ENCODE measurements at regions not wholly inside any gene's neighbourhood (a gene's known extent, or its start where the extent isn't known, plus 50 kb on each side); places are given as distances from the start of the nearest gene placed in this dataset.

DNA sequence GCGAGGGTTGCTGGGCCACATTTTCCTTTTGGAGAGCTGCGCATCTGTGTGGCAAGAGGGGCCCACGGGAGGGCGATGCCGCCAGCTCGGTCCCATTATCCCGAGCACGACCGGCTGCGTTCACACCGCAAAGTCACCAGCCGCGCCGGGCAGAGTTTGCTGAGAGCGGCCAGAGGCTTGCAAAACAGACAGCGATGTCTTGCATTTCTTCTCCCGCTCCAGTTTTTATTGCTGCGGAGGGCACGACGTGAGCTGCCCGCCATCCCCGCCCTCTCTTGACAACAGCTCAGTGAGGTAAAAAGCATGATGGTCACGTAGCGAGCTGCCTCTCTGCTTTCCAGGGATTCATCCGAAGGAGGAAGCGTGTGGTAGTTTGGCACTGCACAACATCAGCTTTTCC lies 102.1 kb upstream of the TENM3 start:
- no peak overlapping the region for H4K8ac ChIP-seq (ENCODE audit: low read depth, low read length)
- WGBS, 2 donors (ENCODE audit: extremely low coverage in 2 of 2, insufficient read length in 2 of 2, insufficient replicate concordance in 1 of 2) = no CpG with 5 or more reads among the region's 26 CpGs
- H2AK5ac ChIP-seq (ENCODE audit: low read depth, low read length) = no peak overlapping the region
- no peak overlapping the region for H3K23ac ChIP-seq (ENCODE audit: low read depth, low read length, poor library complexity)
- H2BK12ac ChIP-seq (ENCODE audit: low read length) = no peak overlapping the region
- peaks cover 0 to 12% (median 0%) of the 10 kb centered on the region in 3 experiments for H3K27me3 ChIP-seq (ENCODE audit: control insufficient read depth in 3 of 3, insufficient read depth in 3 of 3, low read depth in 1 of 3, low read length in 3 of 3)
- H3K14ac ChIP-seq (ENCODE audit: low read length) = no peak overlapping the region
- H3K36me3 ChIP-seq (replicated peaks in 1 of 2; ENCODE audit: control insufficient read depth in 2 of 2, insufficient read depth in 2 of 2, low read length in 2 of 2) = peaks cover 0 to 12% of the 10 kb centered on the region in 2 donors
- peak; percentile 21 for DNase-seq (ENCODE audit: low spot score)
- H3K9ac ChIP-seq (ENCODE audit: low read depth, low read length, poor library complexity) = peak overlapping the region; percentile 68
- H2BK120ac ChIP-seq (ENCODE audit: low read depth, low read length) = no peak overlapping the region
- H4K91ac ChIP-seq (ENCODE audit: low read depth, low read length, poor library complexity) = no peak overlapping the region
- peaks cover 0 to 15% of the 10 kb centered on the region in 2 donors for H3K9me3 ChIP-seq (replicated peaks in 1 of 2; ENCODE audit: control insufficient read depth in 2 of 2, insufficient read depth in 1 of 2, low read depth in 1 of 2, low read length in 2 of 2)
- no peak overlapping the region for H2BK5ac ChIP-seq (ENCODE audit: low read length)
- H3K27ac ChIP-seq (replicated peaks; ENCODE audit: low read length) = no peak overlapping the region
- H3K4me2 ChIP-seq (ENCODE audit: insufficient read depth, low read length, poor library complexity, severe bottlenecking) = peak overlapping the region; percentile 58
- H3K4me3 ChIP-seq (ENCODE audit: low read length in 2 of 2) = peak overlapping the region in 1 of 2 donors; percentile 17
- no peak overlapping the region for H2BK15ac ChIP-seq (ENCODE audit: low read length)
- H3K79me1 ChIP-seq (ENCODE audit: low read depth, low read length) = no peaks in the 10 kb centered on the region
- no peak overlapping the region for H3K4ac ChIP-seq (ENCODE audit: low read length)
- H3K4me1 ChIP-seq (ENCODE audit: control insufficient read depth in 2 of 2, insufficient read depth in 1 of 2, low read depth in 1 of 2, low read length in 2 of 2) = peaks cover 12 to 20% of the 10 kb centered on the region in 2 donors
- H2AFZ ChIP-seq (ENCODE audit: low read length) = no peak overlapping the region
- H3K18ac ChIP-seq (ENCODE audit: low read length) = peak overlapping the region; percentile 84

DNA sequence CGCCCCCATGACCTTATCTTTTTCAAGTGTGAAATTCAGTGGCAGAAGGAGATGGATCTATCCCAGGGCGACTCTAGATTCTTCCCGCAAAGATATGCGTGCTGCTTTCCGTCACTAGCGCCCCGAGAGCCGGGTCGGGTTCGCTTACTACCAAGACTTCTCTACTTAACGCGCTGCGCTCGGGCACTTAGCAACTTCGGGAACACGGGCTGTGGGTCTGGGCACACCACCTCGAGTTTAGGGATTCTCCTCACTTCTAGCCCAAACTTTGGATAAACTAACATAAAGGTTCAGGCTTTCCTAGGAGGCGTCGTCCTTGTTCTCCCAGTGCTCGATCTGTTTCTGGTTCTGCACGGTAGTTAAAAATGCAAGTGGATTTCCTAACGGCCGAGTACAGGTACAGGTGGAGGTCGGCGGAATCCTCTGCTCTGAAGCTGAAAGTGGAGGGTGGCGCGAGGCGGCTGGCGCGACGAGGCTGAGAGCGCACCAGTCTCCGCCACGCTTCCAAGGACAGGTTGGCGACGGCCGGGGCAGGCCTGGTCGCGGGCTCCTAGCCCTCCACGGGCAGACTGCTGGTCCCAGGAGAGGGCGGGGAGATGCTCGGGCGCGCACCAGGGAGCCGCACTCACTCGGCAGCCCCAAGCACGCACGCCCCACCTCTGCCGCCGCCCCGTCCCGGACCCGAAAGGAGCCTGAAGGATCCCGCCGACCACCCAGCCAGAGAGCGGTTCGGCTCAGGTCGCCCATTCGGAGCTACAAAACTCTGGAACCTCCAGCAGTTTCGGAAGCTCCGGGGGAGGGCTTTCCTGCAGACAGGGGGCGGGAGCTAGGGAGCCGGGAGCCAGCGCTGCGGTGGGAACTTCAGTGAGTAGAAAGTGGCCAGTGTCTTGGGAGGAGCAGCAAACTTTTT lies 100.8 kb upstream of the TENM3 start:
- Histone ChIP-seq H3K9ac (ENCODE audit: low read depth, low read length, poor library complexity) (peak overlapping the region; percentile 9), H3K4me2 (ENCODE audit: insufficient read depth, low read length, poor library complexity, severe bottlenecking) (peak overlapping the region; percentile 99), H4K8ac (ENCODE audit: low read depth, low read length) (no peak overlapping the region), H3K4me3 (ENCODE audit: low read length in 2 of 2) (peak overlapping the region; percentile 71 to 89), H4K91ac (ENCODE audit: low read depth, low read length, poor library complexity) (no peak overlapping the region), H3K27me3 (ENCODE audit: control insufficient read depth in 3 of 3, insufficient read depth in 3 of 3, low read depth in 1 of 3, low read length in 3 of 3) (peaks cover 0 to 12% (median 0%) of the 10 kb centered on the region in 3 experiments), H3K4ac (ENCODE audit: low read length) (no peak overlapping the region), H2BK15ac (ENCODE audit: low read length) (no peak overlapping the region), H2BK12ac (ENCODE audit: low read length) (no peak overlapping the region), H3K9me3 (replicated peaks in 1 of 2; ENCODE audit: control insufficient read depth in 2 of 2, insufficient read depth in 1 of 2, low read depth in 1 of 2, low read length in 2 of 2) (peaks cover 0 to 15% of the 10 kb centered on the region in 2 donors), H3K14ac (ENCODE audit: low read length) (no peak overlapping the region), H3K4me1 (ENCODE audit: control insufficient read depth in 2 of 2, insufficient read depth in 1 of 2, low read depth in 1 of 2, low read length in 2 of 2) (peaks cover 6 to 16% of the 10 kb centered on the region in 2 donors), H2BK120ac (ENCODE audit: low read depth, low read length) (peak overlapping the region; percentile 19), H3K27ac (replicated peaks; ENCODE audit: low read length) (no peak overlapping the region), H2AFZ (ENCODE audit: low read length) (peak overlapping the region; percentile 89), H2AK5ac (ENCODE audit: low read depth, low read length) (no peak overlapping the region), H2BK5ac (ENCODE audit: low read length) (no peak overlapping the region), H3K79me1 (ENCODE audit: low read depth, low read length) (no peaks in the 10 kb centered on the region), H3K23ac (ENCODE audit: low read depth, low read length, poor library complexity) (no peak overlapping the region), H3K18ac (ENCODE audit: low read length) (peak overlapping the region; percentile 61), H3K36me3 (replicated peaks in 1 of 2; ENCODE audit: control insufficient read depth in 2 of 2, insufficient read depth in 2 of 2, low read length in 2 of 2) (peaks cover 0 to 12% of the 10 kb centered on the region in 2 donors)
- no CpG with 5 or more reads among the region's 65 CpGs for WGBS, 2 donors (ENCODE audit: extremely low coverage in 2 of 2, insufficient read length in 2 of 2, insufficient replicate concordance in 1 of 2)
- peak; percentile 50 for DNase-seq (ENCODE audit: low spot score)

DNA sequence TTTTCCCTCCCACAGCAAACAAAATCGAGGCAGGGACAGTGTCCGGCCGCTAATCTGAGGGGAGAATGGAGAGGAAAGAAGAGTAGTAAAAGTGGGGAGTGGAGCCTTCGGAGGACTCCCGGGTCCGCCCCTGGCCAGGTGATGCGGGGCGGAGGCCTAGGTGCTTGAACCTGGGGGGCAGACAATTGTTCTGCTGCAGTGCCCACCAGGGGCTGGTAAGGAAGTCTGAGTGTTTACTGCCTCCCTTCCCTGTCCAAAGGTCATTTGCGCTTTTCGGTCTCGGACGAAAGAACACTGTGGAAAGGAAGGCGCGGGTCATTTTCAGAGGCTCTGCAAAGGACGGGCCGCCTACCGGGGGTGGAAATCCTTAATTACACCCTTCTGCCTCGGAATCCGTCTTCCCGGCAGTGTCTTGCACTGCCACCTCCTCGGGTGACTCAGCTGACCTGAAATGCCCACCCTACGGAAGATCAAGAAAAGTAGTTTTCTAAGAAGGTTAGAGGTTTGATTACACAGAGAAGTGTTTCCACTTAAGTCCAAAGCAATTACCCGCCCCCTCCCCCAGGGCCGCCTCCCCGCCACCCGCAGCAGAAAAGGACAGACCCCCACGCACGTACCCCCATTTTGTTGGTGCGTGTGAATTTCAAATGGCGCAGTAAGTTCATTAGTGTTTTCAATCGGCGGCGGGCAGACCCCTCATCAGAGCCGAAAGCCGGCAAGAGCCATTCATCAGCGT lies 99.9 kb upstream of the TENM3 start:
- Histone ChIP-seq H3K18ac (ENCODE audit: low read length) (peak overlapping the region; percentile 84), H3K4ac (ENCODE audit: low read length) (no peak overlapping the region), H3K27me3 (ENCODE audit: control insufficient read depth in 3 of 3, insufficient read depth in 3 of 3, low read depth in 1 of 3, low read length in 3 of 3) (peaks cover 0 to 12% (median 0%) of the 10 kb centered on the region in 3 experiments), H4K91ac (ENCODE audit: low read depth, low read length, poor library complexity) (no peak overlapping the region), H2BK15ac (ENCODE audit: low read length) (no peak overlapping the region), H3K27ac (replicated peaks; ENCODE audit: low read length) (no peak overlapping the region), H3K9ac (ENCODE audit: low read depth, low read length, poor library complexity) (peak overlapping the region; percentile 78), H3K4me3 (ENCODE audit: low read length in 2 of 2) (peak overlapping the region; percentile 71 to 89), H3K4me2 (ENCODE audit: insufficient read depth, low read length, poor library complexity, severe bottlenecking) (peak overlapping the region; percentile 99), H4K8ac (ENCODE audit: low read depth, low read length) (no peak overlapping the region), H2BK5ac (ENCODE audit: low read length) (no peak overlapping the region), H3K14ac (ENCODE audit: low read length) (no peak overlapping the region), H2BK120ac (ENCODE audit: low read depth, low read length) (peak overlapping the region; percentile 19), H3K23ac (ENCODE audit: low read depth, low read length, poor library complexity) (no peak overlapping the region), H3K9me3 (replicated peaks in 1 of 2; ENCODE audit: control insufficient read depth in 2 of 2, insufficient read depth in 1 of 2, low read depth in 1 of 2, low read length in 2 of 2) (peaks cover 0 to 15% of the 10 kb centered on the region in 2 donors), H3K36me3 (replicated peaks in 1 of 2; ENCODE audit: control insufficient read depth in 2 of 2, insufficient read depth in 2 of 2, low read length in 2 of 2) (peaks cover 0 to 12% of the 10 kb centered on the region in 2 donors), H3K79me1 (ENCODE audit: low read depth, low read length) (no peaks in the 10 kb centered on the region), H2AK5ac (ENCODE audit: low read depth, low read length) (no peak overlapping the region), H2BK12ac (ENCODE audit: low read length) (no peak overlapping the region), H3K4me1 (ENCODE audit: control insufficient read depth in 2 of 2, insufficient read depth in 1 of 2, low read depth in 1 of 2, low read length in 2 of 2) (peaks cover 6 to 12% of the 10 kb centered on the region in 2 donors), H2AFZ (ENCODE audit: low read length) (peak overlapping the region; percentile 89)
- DNase-seq (ENCODE audit: low spot score) = peak; percentile 24
- WGBS, 2 donors (ENCODE audit: extremely low coverage in 2 of 2, insufficient read length in 2 of 2, insufficient replicate concordance in 1 of 2) = no CpG with 5 or more reads among the region's 36 CpGs

Measured in neuronal stem cell (in vitro differentiated cells).